PFSK-1 (cell line): ENCODE measurements at regions not wholly inside any gene's neighbourhood (a gene's known extent, or its start where the extent isn't known, plus 50 kb on each side); places are given as distances from the start of the nearest gene placed in this dataset.

Source experiments
- POLR2AphosphoS5 ChIP-seq: IDR thresholded peaks from 2 replicates; pipeline ENCODE4 v1.6.1; 2012; ENCODE audit warnings: low read depth, mild to moderate bottlenecking, control low read depth, low read length, moderate library complexity
- REST ChIP-seq, 2 experiments: IDR thresholded peaks; 2 replicates each; pipeline versions ENCODE4 v1.6.1 to v1.8.0; 2011 to 2012; ENCODE audit warnings: low read depth in 2 of 2, low read length in 2 of 2, control low read depth in 1 of 2, inconsistent platforms in 1 of 2, mild to moderate bottlenecking in 1 of 2, moderate library complexity in 1 of 2; ENCODE audit not compliant: insufficient read depth in 1 of 2
- SIN3A ChIP-seq: IDR thresholded peaks from 2 replicates; pipeline ENCODE4 v1.6.1; 2012; ENCODE audit warnings: mild to moderate bottlenecking, low read length, moderate library complexity, borderline replicate concordance; ENCODE audit not compliant: insufficient read depth
- TAF1 ChIP-seq: IDR thresholded peaks from 2 replicates; pipeline ENCODE4 v1.6.1; 2012; ENCODE audit warnings: low read length, control low read depth, borderline replicate concordance; ENCODE audit not compliant: insufficient read depth

DNA sequence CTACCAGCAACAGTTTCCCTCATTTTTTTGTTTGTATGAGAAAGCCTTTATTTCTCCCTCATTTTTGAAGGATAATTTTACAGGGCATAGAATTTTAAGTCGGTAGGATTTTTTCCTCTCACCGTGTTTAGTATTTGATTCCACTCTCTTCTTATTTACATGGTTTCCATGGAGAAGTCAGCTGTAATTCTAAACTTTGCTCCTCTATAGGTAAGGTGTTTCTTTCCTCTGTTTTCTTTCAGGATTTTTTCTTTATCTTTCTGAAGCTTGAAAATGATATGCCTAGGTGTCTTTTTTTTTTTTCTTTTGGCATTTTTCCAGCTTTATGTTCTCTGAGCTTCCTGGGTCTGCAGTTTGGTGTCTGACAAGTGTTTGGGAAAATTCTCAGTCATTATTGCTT is 75.6 kb upstream of the ETV6 start:
- TF ChIP-seq POLR2AphosphoS5 (no peak), SIN3A (no peak), TAF1 (no peak), REST (IDR thresholded peaks at IDR 0.05; ENCODE audit: insufficient read depth in 1 of 2, low read depth in 2 of 2, low read length in 2 of 2) (no peak)
